ENCODE measurements at regions not wholly inside any gene's neighbourhood (a gene's known extent, or its start where the extent isn't known, plus 50 kb on each side); places are given as distances from the start of the nearest gene placed in this dataset.

DNA sequence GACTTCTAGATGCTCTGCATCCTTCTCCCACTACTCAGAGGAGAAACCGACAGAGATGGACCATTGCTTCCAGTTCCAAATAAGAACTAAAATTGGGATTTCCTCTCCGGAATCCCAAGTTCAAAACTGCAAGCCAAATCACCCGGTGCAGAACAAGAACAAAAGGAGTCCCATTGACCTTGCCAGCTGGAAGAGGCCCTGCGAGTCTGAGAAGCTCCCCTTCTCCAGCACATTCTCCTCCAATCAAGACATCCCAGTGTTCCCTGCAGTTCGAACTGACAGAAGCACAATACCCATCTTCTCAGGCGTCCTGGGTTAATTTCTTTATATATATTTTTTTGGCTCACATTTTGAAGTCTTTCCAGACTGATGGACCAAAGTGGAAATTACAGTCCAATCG is 195.3 kb upstream of the MEIS1 start:
- TF ChIP-seq, protein P1, sequence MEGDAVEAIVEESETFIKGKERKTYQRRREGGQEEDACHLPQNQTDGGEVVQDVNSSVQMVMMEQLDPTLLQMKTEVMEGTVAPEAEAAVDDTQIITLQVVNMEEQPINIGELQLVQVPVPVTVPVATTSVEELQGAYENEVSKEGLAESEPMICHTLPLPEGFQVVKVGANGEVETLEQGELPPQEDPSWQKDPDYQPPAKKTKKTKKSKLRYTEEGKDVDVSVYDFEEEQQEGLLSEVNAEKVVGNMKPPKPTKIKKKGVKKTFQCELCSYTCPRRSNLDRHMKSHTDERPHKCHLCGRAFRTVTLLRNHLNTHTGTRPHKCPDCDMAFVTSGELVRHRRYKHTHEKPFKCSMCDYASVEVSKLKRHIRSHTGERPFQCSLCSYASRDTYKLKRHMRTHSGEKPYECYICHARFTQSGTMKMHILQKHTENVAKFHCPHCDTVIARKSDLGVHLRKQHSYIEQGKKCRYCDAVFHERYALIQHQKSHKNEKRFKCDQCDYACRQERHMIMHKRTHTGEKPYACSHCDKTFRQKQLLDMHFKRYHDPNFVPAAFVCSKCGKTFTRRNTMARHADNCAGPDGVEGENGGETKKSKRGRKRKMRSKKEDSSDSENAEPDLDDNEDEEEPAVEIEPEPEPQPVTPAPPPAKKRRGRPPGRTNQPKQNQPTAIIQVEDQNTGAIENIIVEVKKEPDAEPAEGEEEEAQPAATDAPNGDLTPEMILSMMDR (IDR thresholded peaks at IDR 0.05; ENCODE audit: insufficient read depth, low read length, poor library complexity, severe bottlenecking), result no peak
- TF ChIP-seq EZH2phosphoT487 (conservative IDR thresholded peaks at IDR 0.05; ENCODE audit: low read length), result no peak
